ENCODE measurements at regions not wholly inside any gene's neighbourhood (a gene's known extent, or its start where the extent isn't known, plus 50 kb on each side); places are given as distances from the start of the nearest gene placed in this dataset.
"Not testable (repeated sequence)": the region's sequence is repeated elsewhere in the genome, so short reads cannot be mapped to it uniquely, and the experiment has no call there.

- DNase-seq; H3K4me1 ChIP-seq; H3K27ac ChIP-seq; H3K27me3 ChIP-seq; H3K36me3 ChIP-seq; H3K9me3 ChIP-seq (replicated peaks); H3K4me3 ChIP-seq: not testable (repeated sequence)
These were observed 113.8 kb upstream of the SEC22B start for GRCh38 chr1:120290105-120290504.

- H3K4me3 ChIP-seq; H3K27ac ChIP-seq; H3K27me3 ChIP-seq; H3K4me1 ChIP-seq; H3K9me3 ChIP-seq (replicated peaks); H3K36me3 ChIP-seq; DNase-seq: not testable (repeated sequence)
These were observed 113.3 kb upstream of the SEC22B start for GRCh38 chr1:120289601-120290074.

GRCh38 chr1:120288814-120289600 lies 112.7 kb upstream of the SEC22B start:
- H3K4me3 ChIP-seq; H3K36me3 ChIP-seq; H3K9me3 ChIP-seq (replicated peaks); H3K4me1 ChIP-seq; H3K27ac ChIP-seq; H3K27me3 ChIP-seq; DNase-seq: not testable (repeated sequence)

- H3K4me3 ChIP-seq; DNase-seq; H3K27ac ChIP-seq; H3K36me3 ChIP-seq; H3K9me3 ChIP-seq (replicated peaks); H3K27me3 ChIP-seq; H3K4me1 ChIP-seq: not testable (repeated sequence)
These were observed 111.8 kb upstream of the SEC22B start for GRCh38 chr1:120288167-120288566.

- H3K27me3 ChIP-seq; H3K36me3 ChIP-seq; H3K4me3 ChIP-seq; H3K9me3 ChIP-seq (replicated peaks); H3K27ac ChIP-seq; H3K4me1 ChIP-seq; DNase-seq: not testable (repeated sequence)
These were observed 106.6 kb upstream of the SEC22B start for GRCh38 chr1:120282744-120283464.

GRCh38 chr1:120278259-120278610 lies 101.9 kb upstream of the SEC22B start:
- H3K27me3 ChIP-seq; H3K9me3 ChIP-seq (replicated peaks); H3K36me3 ChIP-seq; H3K4me3 ChIP-seq; DNase-seq; H3K4me1 ChIP-seq; H3K27ac ChIP-seq: not testable (repeated sequence)

GRCh38 chr1:120277428-120278258 lies 101.3 kb upstream of the SEC22B start:
- not testable (repeated sequence) for H3K4me1 ChIP-seq; H3K36me3 ChIP-seq; H3K27ac ChIP-seq; H3K4me3 ChIP-seq; DNase-seq; H3K9me3 ChIP-seq (replicated peaks); H3K27me3 ChIP-seq

- not testable (repeated sequence) for H3K36me3 ChIP-seq; H3K4me1 ChIP-seq; H3K27ac ChIP-seq; H3K27me3 ChIP-seq; H3K9me3 ChIP-seq (replicated peaks); H3K4me3 ChIP-seq; DNase-seq
These were observed 100.4 kb upstream of the SEC22B start for GRCh38 chr1:120276710-120277109.

- not testable (repeated sequence) for DNase-seq; H3K27me3 ChIP-seq; H3K36me3 ChIP-seq; H3K4me3 ChIP-seq; H3K27ac ChIP-seq; H3K4me1 ChIP-seq; H3K9me3 ChIP-seq (replicated peaks)
These were observed 98.1 kb upstream of the SEC22B start for GRCh38 chr1:120274438-120274837.

- not testable (repeated sequence) for H3K9me3 ChIP-seq (replicated peaks); H3K4me3 ChIP-seq; H3K27me3 ChIP-seq; H3K27ac ChIP-seq; DNase-seq; H3K36me3 ChIP-seq; H3K4me1 ChIP-seq
These were observed 97.0 kb upstream of the SEC22B start for GRCh38 chr1:120273363-120273762.

GRCh38 chr1:120272242-120272641 lies 95.9 kb upstream of the SEC22B start:
- not testable (repeated sequence) for H3K27ac ChIP-seq; H3K9me3 ChIP-seq (replicated peaks); H3K36me3 ChIP-seq; DNase-seq; H3K4me1 ChIP-seq; H3K27me3 ChIP-seq; H3K4me3 ChIP-seq

- not testable (repeated sequence) for H3K4me3 ChIP-seq; H3K36me3 ChIP-seq; H3K27me3 ChIP-seq; H3K4me1 ChIP-seq; DNase-seq; H3K27ac ChIP-seq; H3K9me3 ChIP-seq (replicated peaks)
These were observed 95.4 kb upstream of the SEC22B start for GRCh38 chr1:120271561-120272221.

- not testable (repeated sequence) for H3K4me3 ChIP-seq; H3K9me3 ChIP-seq (replicated peaks); H3K36me3 ChIP-seq; H3K27me3 ChIP-seq; H3K27ac ChIP-seq; DNase-seq; H3K4me1 ChIP-seq
These were observed 91.7 kb upstream of the SEC22B start for GRCh38 chr1:120267894-120268551.

GRCh38 chr1:120264564-120264963 lies 88.2 kb upstream of the SEC22B start:
- not testable (repeated sequence) for DNase-seq; H3K27ac ChIP-seq; H3K27me3 ChIP-seq; H3K4me1 ChIP-seq; H3K9me3 ChIP-seq (replicated peaks); H3K36me3 ChIP-seq; H3K4me3 ChIP-seq
